ENCODE measurements at regions not wholly inside any gene's neighbourhood (a gene's known extent, or its start where the extent isn't known, plus 50 kb on each side); places are given as distances from the start of the nearest gene placed in this dataset.

DNA sequence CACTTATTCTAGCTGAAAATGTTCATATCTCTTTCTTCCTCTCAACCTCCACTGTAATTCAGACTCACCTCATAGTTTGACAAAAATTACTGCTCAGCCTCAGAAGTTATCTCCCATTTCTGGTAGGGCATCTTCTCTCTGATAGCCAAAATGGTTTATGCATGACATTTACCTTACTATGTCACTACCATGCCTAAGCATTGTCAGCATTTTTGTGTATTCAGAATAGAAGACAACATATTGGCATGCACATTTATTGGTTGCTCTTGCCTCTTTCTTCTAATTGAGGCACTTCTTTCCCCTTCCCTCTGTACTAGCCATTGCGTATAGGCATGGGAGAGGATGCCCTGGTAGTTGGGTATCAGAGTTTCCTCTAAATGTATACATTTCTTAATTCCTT lies 406.1 kb upstream of the DCC start:
- TF ChIP-seq, protein P1, sequence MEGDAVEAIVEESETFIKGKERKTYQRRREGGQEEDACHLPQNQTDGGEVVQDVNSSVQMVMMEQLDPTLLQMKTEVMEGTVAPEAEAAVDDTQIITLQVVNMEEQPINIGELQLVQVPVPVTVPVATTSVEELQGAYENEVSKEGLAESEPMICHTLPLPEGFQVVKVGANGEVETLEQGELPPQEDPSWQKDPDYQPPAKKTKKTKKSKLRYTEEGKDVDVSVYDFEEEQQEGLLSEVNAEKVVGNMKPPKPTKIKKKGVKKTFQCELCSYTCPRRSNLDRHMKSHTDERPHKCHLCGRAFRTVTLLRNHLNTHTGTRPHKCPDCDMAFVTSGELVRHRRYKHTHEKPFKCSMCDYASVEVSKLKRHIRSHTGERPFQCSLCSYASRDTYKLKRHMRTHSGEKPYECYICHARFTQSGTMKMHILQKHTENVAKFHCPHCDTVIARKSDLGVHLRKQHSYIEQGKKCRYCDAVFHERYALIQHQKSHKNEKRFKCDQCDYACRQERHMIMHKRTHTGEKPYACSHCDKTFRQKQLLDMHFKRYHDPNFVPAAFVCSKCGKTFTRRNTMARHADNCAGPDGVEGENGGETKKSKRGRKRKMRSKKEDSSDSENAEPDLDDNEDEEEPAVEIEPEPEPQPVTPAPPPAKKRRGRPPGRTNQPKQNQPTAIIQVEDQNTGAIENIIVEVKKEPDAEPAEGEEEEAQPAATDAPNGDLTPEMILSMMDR (IDR thresholded peaks at IDR 0.05): no peak
- H3K4me3 ChIP-seq: no peak overlapping the region
- no peak for DNase-seq (ENCODE audit: low spot score)
- H3K27ac ChIP-seq: no peak overlapping the region

DNA sequence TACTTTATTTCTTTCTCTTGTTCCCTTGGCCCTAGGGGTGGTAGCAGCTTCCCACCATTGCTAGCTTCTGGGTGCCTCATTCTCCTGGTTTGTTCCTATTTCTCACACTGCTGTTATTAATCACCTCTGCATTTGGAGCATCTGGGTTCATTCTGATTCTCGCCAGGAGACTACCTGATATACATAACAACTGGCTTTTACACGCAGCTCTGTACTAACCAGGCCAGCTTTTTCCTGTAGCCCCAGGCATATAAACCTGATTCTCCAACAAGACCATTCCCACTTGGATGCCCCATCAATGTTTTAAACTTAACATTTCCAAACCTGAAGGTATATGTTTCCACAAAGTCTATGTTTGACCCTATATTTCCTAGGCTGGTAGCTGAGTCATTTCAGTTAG lies 403.9 kb upstream of the DCC start:
- no peak for DNase-seq (ENCODE audit: low spot score)
- Histone ChIP-seq H3K27ac (no peak overlapping the region), H3K4me3 (no peak overlapping the region)
- TF ChIP-seq, protein P1 (IDR thresholded peaks at IDR 0.05): no peak

DNA sequence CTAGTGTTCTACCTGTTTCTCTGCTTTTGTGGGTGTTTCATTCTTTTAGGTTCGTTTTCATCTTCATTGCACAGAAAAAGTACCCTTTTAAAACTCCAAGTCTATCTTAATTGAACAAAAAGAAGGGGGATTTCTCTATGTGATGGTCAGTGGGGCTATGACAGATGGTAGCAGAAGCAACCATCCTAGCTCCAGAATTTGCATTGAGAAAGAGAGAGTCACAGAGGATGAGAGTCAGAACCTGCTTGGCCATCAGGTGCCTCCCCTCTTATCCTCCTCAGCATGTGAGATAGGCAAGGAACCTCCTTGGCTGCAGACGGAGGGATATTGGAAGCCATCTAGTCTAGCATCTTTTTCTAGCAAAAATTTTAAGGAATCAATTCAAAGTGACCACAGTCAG lies 398.0 kb upstream of the DCC start:
- no peak for DNase-seq (ENCODE audit: low spot score)
- Histone ChIP-seq H3K27ac (no peak overlapping the region), H3K4me3 (no peak overlapping the region)
- TF ChIP-seq, protein P1 (IDR thresholded peaks at IDR 0.05): no peak

DNA sequence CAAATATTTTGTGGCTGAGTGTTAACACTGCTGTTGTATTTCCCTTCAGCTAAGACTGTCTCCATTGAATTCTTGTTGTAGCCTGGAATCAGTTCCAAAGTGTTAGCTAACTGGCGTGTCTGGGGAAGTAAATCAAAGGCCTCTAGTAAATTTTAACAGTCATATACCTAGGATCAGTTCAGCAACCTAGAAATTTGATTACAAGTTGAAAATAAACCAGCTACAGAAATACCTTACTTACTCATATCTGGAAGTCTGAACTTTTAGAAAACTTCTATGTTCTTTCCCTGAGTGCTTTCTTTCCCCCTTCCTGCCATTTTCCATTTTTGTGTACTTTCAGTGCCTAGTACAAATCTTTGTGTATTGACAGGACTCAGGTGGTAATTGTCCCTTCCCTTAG lies 396.7 kb upstream of the DCC start:
- DNase-seq (ENCODE audit: low spot score): no peak
- H3K27ac ChIP-seq: no peak overlapping the region
- TF ChIP-seq, protein P1 (IDR thresholded peaks at IDR 0.05): no peak
- H3K4me3 ChIP-seq: no peak overlapping the region

DNA sequence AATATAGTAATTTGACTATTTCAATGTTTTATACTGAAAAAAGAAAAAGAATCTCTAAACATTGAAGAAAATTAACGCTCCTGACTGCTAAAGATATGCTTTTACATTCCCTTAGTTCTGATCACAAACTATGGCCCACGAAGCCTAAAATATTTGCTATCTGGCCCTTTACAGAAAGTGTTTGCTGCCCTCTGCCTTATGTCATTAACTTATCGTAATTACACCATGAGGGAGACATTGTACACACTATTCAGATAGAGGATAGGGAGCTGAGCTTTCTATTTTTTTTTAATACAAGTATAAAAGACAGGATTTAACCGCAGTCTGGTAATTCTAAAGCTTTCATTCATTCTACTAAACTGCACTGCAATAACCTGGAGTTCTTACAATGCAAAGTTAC lies 393.1 kb upstream of the DCC start:
- TF ChIP-seq, protein P1 (IDR thresholded peaks at IDR 0.05): no peak
- no peak overlapping the region for H3K27ac ChIP-seq
- no peak overlapping the region for H3K4me3 ChIP-seq
- no peak for DNase-seq (ENCODE audit: low spot score)

DNA sequence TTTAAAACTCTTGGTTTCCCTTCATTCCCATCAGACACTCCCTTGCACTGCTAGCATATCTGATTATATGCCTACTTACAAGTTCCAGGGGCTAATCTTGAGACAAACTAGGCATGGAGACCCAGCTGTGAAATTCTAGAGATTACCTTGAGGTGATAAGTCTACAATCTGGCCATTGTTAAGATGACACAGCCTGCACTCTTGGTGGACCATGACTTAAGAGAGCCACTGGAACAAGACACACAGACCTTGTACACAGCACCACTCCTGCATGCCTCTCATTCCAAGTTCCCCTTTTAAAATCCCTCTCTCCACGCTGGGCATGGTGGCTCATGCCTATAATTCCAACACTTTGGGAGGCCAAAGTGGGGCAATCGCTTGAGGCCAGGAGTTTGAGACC lies 387.2 kb upstream of the DCC start:
- no peak for DNase-seq (ENCODE audit: low spot score)
- H3K27ac ChIP-seq: no peak overlapping the region
- TF ChIP-seq, protein P1 (IDR thresholded peaks at IDR 0.05): no peak
- H3K4me3 ChIP-seq: no peak overlapping the region

DNA sequence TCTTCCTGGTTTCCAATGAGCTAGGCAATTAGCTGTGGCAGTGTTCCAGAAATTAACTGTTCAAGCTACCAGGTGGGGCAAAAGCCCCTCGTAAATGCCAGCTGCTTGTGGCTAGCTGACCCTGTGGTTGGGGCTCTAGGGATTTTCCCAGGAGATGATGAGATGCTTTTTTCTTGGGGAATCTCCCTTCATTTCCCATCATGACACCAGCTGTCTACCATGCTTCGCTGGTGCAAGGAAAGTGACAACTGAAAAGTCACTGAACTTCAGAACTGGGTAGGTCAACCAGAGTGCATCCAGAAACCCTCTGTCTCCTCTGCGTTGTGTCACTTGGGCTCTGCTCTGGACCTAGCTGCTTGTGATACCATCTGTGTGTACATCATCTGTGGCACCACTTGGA lies 386.5 kb upstream of the DCC start:
- TF ChIP-seq, protein P1 (IDR thresholded peaks at IDR 0.05): no peak
- H3K4me3 ChIP-seq: no peak overlapping the region
- H3K27ac ChIP-seq: no peak overlapping the region
- DNase-seq (ENCODE audit: low spot score): no peak

Data from coronary artery (tissue), 2 donors.